Epithelial cell of proximal tubule (primary cell): ENCODE measurements at regions not wholly inside any gene's neighbourhood (a gene's known extent, or its start where the extent isn't known, plus 50 kb on each side); places are given as distances from the start of the nearest gene placed in this dataset.

Experiments used
- DNase-seq: peaks from one replicate; pipeline ENCODE4 v3.0.0-alpha.2; 2011; ENCODE audit warnings: low read depth
- H3K4me3 ChIP-seq: 2 replicates; pipeline ENCODE4 v1.5.1; 2011; ENCODE audit warnings: low read depth, mild to moderate bottlenecking, low read length
- CTCF ChIP-seq: conservative IDR thresholded peaks from 2 replicates; pipeline ENCODE4 v1.5.1; 2012; ENCODE audit warnings: low read depth, mild to moderate bottlenecking, low read length

- TF ChIP-seq CTCF = no peak
- DNase-seq = no peak
- H3K4me3 ChIP-seq = no peak overlapping the region
Observed at GRCh38 chr2:88345842-88346241, 106.7 kb downstream of the FOXI3 start.

GRCh38 chr2:88342749-88343148 lies 109.7 kb downstream of the FOXI3 start:
- no peak for TF ChIP-seq CTCF
- no peak for DNase-seq
- H3K4me3 ChIP-seq = no peak overlapping the region

GRCh38 chr2:88334418-88334817 lies 118.1 kb downstream of the FOXI3 start:
- TF ChIP-seq CTCF = no peak
- no peak overlapping the region for H3K4me3 ChIP-seq

GRCh38 chr2:88331239-88331638 lies 121.3 kb downstream of the FOXI3 start:
- TF ChIP-seq CTCF = no peak
- no peak for DNase-seq
- H3K4me3 ChIP-seq = no peak overlapping the region

More at GRCh38 chr2:88334418-88334817, 118.1 kb downstream of the FOXI3 start:
- DNase-seq = no peak

- H3K4me3 ChIP-seq = no peak overlapping the region
- peak; percentile 68 for DNase-seq
- TF ChIP-seq CTCF = no peak
Observed at GRCh38 chr2:88329815-88330603, 122.5 kb downstream of the FOXI3 start.

GRCh38 chr2:88321449-88322248 lies 130.8 kb downstream of the FOXI3 start:
- no peak for DNase-seq
- no peak overlapping the region for H3K4me3 ChIP-seq
- TF ChIP-seq CTCF = no peak
